SK-N-SH (cell line): ENCODE measurements at regions not wholly inside any gene's neighbourhood (a gene's known extent, or its start where the extent isn't known, plus 50 kb on each side); places are given as distances from the start of the nearest gene placed in this dataset.

Experiments
- CTCF ChIA-PET: fragments of 300-600, 350-600 bp; formaldehyde crosslinking; extraction: SDS; loops from one replicate; lab custom pipeline; 2021; lab: Yijun Ruan, JAX
- POLR2A ChIA-PET: fragments of 350-600 bp; sonication (Branson Sonifier 250); formaldehyde crosslinking; extraction: SDS; loops from one replicate; lab custom pipeline; 2020; ENCODE audit warnings: antibody characterized with exemption, inconsistent platforms; lab: Yijun Ruan, JAX
- DNase-seq: peaks from one replicate; pipeline ENCODE4 v3.0.0; 2012
- H2AFZ ChIP-seq: fragments of 200-600 bp; sonication (generic); 2 replicates; pipeline ENCODE4 v1.8.1; 2016; ENCODE audit warnings: antibody characterized with exemption, mild to moderate bottlenecking, low read depth
- H3F3A ChIP-seq: fragments of 200-600 bp; sonication (generic); replicated peaks from 2 replicates; pipeline ENCODE3; 2016; ENCODE audit warnings: antibody characterized with exemption, mild to moderate bottlenecking; ENCODE audit not compliant: insufficient read depth
- H3K27ac ChIP-seq, 2 experiments: fragments of 200-500 bp in 1 of 2; fragments of 200-600 bp in 1 of 2; sonication (Bioruptor generic) in 1 of 2; sonication (generic), shearing (Covaris generic) in 1 of 2; 2 replicates each; pipeline versions ENCODE4 v1.5.1 to v1.6.1; 2014 to 2016; ENCODE audit warnings: low read depth in 2 of 2, inconsistent platforms in 1 of 2, low read length in 1 of 2, mild to moderate bottlenecking in 1 of 2, mixed read lengths in 1 of 2
- H3K27me3 ChIP-seq: fragments of 200-600 bp; sonication (generic), shearing (Covaris generic); 2 replicates; pipeline ENCODE4 v1.6.1; 2016; ENCODE audit warnings: mixed run types; ENCODE audit not compliant: insufficient read depth
- H3K36me3 ChIP-seq, 2 experiments: fragments of 200-500 bp in 1 of 2; fragments of 200-600 bp in 1 of 2; sonication (Bioruptor generic) in 1 of 2; sonication (generic) in 1 of 2; replicated peaks in 1 of 2; 2 replicates each; pipeline versions ENCODE3 to v1.5.1; 2014 to 2016; ENCODE audit warnings: low read length in 1 of 2, mild to moderate bottlenecking in 1 of 2; ENCODE audit not compliant: insufficient read depth in 2 of 2, control insufficient read depth in 1 of 2
- H3K4me1 ChIP-seq, 2 experiments: fragments of 200-500 bp in 1 of 2; fragments of 200-600 bp in 1 of 2; sonication (Bioruptor generic) in 1 of 2; sonication (generic), shearing (Covaris generic) in 1 of 2; 2 replicates each; pipeline versions ENCODE4 v1.5.1 to v1.6.1; 2014 to 2016; ENCODE audit warnings: low read depth in 1 of 2, low read length in 1 of 2, mixed run types in 1 of 2; ENCODE audit not compliant: insufficient read depth in 2 of 2, control insufficient read depth in 1 of 2
- H3K4me2 ChIP-seq: fragments of 200-600 bp; sonication (generic), shearing (Covaris generic); 2 replicates; pipeline ENCODE4 v1.6.1; 2017; ENCODE audit warnings: mixed run types
- H3K4me3 ChIP-seq, 2 experiments: fragments of 200-500 bp in 1 of 2; fragments of 200-600 bp in 1 of 2; sonication (Bioruptor generic) in 1 of 2; sonication (generic), shearing (Covaris generic) in 1 of 2; 2 replicates each; pipeline versions ENCODE4 v1.5.1 to v1.8.1; 2014 to 2016; ENCODE audit warnings: low read depth in 2 of 2, inconsistent platforms in 1 of 2, low read length in 1 of 2, mild to moderate bottlenecking in 1 of 2, mixed read lengths in 1 of 2, moderate library complexity in 1 of 2
- H3K79me2 ChIP-seq: fragments of 200-600 bp; sonication (generic); 2 replicates; pipeline ENCODE4 v1.8.1; 2017; ENCODE audit warnings: mild to moderate bottlenecking; ENCODE audit not compliant: insufficient read depth
- H3K9ac ChIP-seq: fragments of 200-600 bp; sonication (generic); 2 replicates; pipeline ENCODE4 v1.6.1; 2017; ENCODE audit warnings: mixed run types
- H3K9me2 ChIP-seq: fragments of 200-600 bp; sonication (generic); 2 replicates; pipeline ENCODE4 v1.6.1; 2017; ENCODE audit warnings: mixed run types
- H3K9me3 ChIP-seq: fragments of 200-600 bp; sonication (generic); 2 replicates; pipeline ENCODE4 v1.6.1; 2017; ENCODE audit warnings: mixed run types, mild to moderate bottlenecking, moderate library complexity
- H4K20me1 ChIP-seq: fragments of 200-600 bp; sonication (generic); 2 replicates; pipeline ENCODE4 v1.6.1; 2017; ENCODE audit warnings: mild to moderate bottlenecking, mixed run types; ENCODE audit not compliant: insufficient read depth
- CHD2 ChIP-seq: fragments of 150-350 bp; IDR thresholded peaks from 2 replicates; pipeline ENCODE4 v1.6.1; 2018; ENCODE audit warnings: low read length; ENCODE audit not compliant: partially characterized antibody
- CTCF ChIP-seq: fragments of 200-600 bp; sonication (generic); IDR thresholded peaks from 2 replicates; pipeline ENCODE4 v1.6.1; 2017; ENCODE audit warnings: antibody characterized with exemption, mild to moderate bottlenecking, moderate library complexity
- FOSL2 ChIP-seq: IDR thresholded peaks from 2 replicates; pipeline ENCODE4 v1.4.0; 2012; ENCODE audit warnings: low read depth, mild to moderate bottlenecking, moderate library complexity, borderline replicate concordance
- FOXM1 ChIP-seq: IDR thresholded peaks from 2 replicates; pipeline ENCODE4 v1.4.0; 2012; ENCODE audit warnings: low read depth, mild to moderate bottlenecking
- JUND ChIP-seq: IDR thresholded peaks from 2 replicates; pipeline ENCODE4 v1.4.0; 2012
- MXI1 ChIP-seq: IDR thresholded peaks from 2 replicates; pipeline ENCODE4 v1.6.1; 2012; ENCODE audit warnings: mild to moderate bottlenecking, low read depth, low read length, improper control_type of control experiment
- NRF1 ChIP-seq: IDR thresholded peaks from 2 replicates; pipeline ENCODE4 v1.6.1; 2012; ENCODE audit warnings: low read depth, mild to moderate bottlenecking, low read length
- PBX3 ChIP-seq: IDR thresholded peaks from 2 replicates; pipeline ENCODE4; 2012
- POLR2AphosphoS5 ChIP-seq: IDR thresholded peaks from 2 replicates; pipeline ENCODE4 v1.6.1; 2012; ENCODE audit warnings: low read depth, low read length
- RAD21 ChIP-seq: IDR thresholded peaks from 2 replicates; pipeline ENCODE4 v1.6.1; 2012; ENCODE audit warnings: mild to moderate bottlenecking, low read length
- RCOR1 ChIP-seq: fragments of 150-350 bp; IDR thresholded peaks from 2 replicates; pipeline ENCODE4 v1.6.1; 2017; ENCODE audit warnings: antibody characterized with exemption, low read length
- RFX5 ChIP-seq: IDR thresholded peaks from 2 replicates; pipeline ENCODE4 v1.6.1; 2012; ENCODE audit warnings: mild to moderate bottlenecking, improper control_type of control experiment, low read length
- RXRA ChIP-seq: IDR thresholded peaks from 2 replicates; pipeline ENCODE4 v1.4.0; 2012; ENCODE audit warnings: low read depth, mild to moderate bottlenecking, borderline replicate concordance
- SIN3A ChIP-seq: IDR thresholded peaks from 2 replicates; pipeline ENCODE4 v1.6.1; 2012; ENCODE audit warnings: low read depth, mild to moderate bottlenecking, low read length, moderate library complexity, borderline replicate concordance
- SMC3 ChIP-seq: IDR thresholded peaks from 2 replicates; pipeline ENCODE4 v1.6.1; 2012; ENCODE audit warnings: low read depth, low read length, improper control_type of control experiment
- TAF1 ChIP-seq: IDR thresholded peaks from 2 replicates; pipeline ENCODE4 v1.6.1; 2012; ENCODE audit warnings: low read depth, mild to moderate bottlenecking, low read length, moderate library complexity, borderline replicate concordance
- USF2 ChIP-seq: fragments of 150-350 bp; IDR thresholded peaks from 2 replicates; pipeline ENCODE4 v1.6.1; 2017; ENCODE audit warnings: antibody characterized with exemption, low read length, low read depth, borderline replicate concordance
- WGBS: methylation state at CpG from one replicate; pipeline ENCODE4 v1.1.6; 2017; ENCODE audit warnings: low lambda C conversion rate; 5-methylcytosine and 5-hydroxymethylcytosine counted together
- TF ChIP-seq, protein P1 (sequence below): fragments of 150-350 bp; IDR thresholded peaks from 2 replicates; pipeline ENCODE4 v1.6.1; 2016; ENCODE audit warnings: mild to moderate bottlenecking, low read depth, low read length

DNA sequence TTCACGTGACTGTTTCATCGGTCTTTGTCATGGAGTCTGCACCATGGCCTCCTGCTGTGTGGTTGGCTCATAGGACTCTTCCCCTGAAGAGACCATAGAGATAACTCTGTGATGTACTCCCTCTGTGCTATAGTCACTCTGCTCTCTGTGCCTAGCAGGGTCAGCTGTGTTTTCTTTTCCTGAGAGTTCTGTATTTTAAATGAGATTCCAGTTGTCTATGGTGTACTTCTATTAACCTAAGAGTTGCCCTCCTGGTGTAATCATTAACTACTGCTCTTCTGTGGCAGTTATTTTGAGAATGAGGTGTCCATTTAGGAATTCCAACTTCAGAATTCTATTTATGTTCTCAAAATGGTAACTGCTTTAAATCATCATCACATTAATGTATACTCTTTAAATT is 114.5 kb upstream of the ARPP21 start:
- Histone ChIP-seq H3F3A (no peaks in the 10 kb centered on the region), H4K20me1 (no peaks in the 10 kb centered on the region), H3K27me3 (no peaks in the 10 kb centered on the region)
- 78% methylated on average over 2 of the region's 2 CpGs for WGBS
- DNase-seq, result no peak
- no peak for TF ChIP-seq FOSL2
- no peak for TF ChIP-seq RFX5
- no peak for TF ChIP-seq RAD21
- TF ChIP-seq PBX3, result no peak
- TF ChIP-seq RXRA, result no peak
- no peak for TF ChIP-seq SIN3A
- no peak for TF ChIP-seq CTCF
- TF ChIP-seq MXI1, result no peak
- TF ChIP-seq FOXM1, result no peak
- TF ChIP-seq CHD2, result no peak
- TF ChIP-seq, protein P1, sequence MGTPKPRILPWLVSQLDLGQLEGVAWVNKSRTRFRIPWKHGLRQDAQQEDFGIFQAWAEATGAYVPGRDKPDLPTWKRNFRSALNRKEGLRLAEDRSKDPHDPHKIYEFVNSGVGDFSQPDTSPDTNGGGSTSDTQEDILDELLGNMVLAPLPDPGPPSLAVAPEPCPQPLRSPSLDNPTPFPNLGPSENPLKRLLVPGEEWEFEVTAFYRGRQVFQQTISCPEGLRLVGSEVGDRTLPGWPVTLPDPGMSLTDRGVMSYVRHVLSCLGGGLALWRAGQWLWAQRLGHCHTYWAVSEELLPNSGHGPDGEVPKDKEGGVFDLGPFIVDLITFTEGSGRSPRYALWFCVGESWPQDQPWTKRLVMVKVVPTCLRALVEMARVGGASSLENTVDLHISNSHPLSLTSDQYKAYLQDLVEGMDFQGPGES, result no peak
- no peak for TF ChIP-seq TAF1
- no peak for TF ChIP-seq SMC3
- TF ChIP-seq JUND, result no peak
- no peak for TF ChIP-seq USF2
- TF ChIP-seq RCOR1, result no peak
- TF ChIP-seq POLR2AphosphoS5, result no peak
- TF ChIP-seq NRF1, result no peak
- TF ChIP-seq, all 33 proteins: peak for 0
- H3K36me3 ChIP-seq, result no peaks in the 10 kb centered on the region
- H3K27ac ChIP-seq, result no peak overlapping the region
- no peaks in the 10 kb centered on the region for H3K9me2 ChIP-seq
- H3K4me3 ChIP-seq, result no peak overlapping the region
- H3K9ac ChIP-seq, result no peak overlapping the region
- no peaks in the 10 kb centered on the region for H3K9me3 ChIP-seq
- H3K79me2 ChIP-seq, result no peaks in the 10 kb centered on the region
- ChIA-PET CTCF (no interaction called here), POLR2A (no interaction called here)
- H3K4me2 ChIP-seq, result no peak overlapping the region
- no peak overlapping the region for H2AFZ ChIP-seq
- peaks cover 0 to 3% of the 10 kb centered on the region in 2 experiments; a peak in 1 of 4 replicates for H3K4me1 ChIP-seq
